Activated T-cell treated with anti-CD3 and anti-CD28 coated beads for 1 hour (primary cell): ENCODE measurements at regions not wholly inside any gene's neighbourhood (a gene's known extent, or its start where the extent isn't known, plus 50 kb on each side); places are given as distances from the start of the nearest gene placed in this dataset.

ENCODE experiments used
- DNase-seq: peaks from one replicate; pipeline ENCODE4 v3.0.0-alpha.2; 2020; ENCODE audit warnings: low read depth

DNA sequence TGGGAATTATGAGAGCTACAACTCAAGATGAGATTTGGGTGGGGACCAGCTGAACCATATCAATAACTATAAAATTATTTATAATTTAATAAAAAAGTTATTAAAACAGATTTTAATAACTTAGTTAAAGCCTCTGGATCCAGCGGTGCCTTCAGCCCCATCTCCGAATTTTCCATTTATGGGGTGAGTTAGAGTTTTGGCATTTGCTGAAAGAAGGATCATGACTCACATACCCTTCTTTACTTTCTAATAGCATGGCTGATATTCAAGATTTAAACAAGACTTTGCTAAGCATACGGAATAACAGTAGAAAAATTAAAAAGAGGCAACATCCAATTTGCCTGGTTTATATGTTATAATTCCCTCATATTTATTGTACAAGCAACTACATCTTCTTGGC is 94.5 kb downstream of the RDH14 start:
- no peak for DNase-seq

- DNase-seq = no peak
Observed at GRCh38 chr2:18464913-18465312, 95.5 kb downstream of the RDH14 start.

DNA sequence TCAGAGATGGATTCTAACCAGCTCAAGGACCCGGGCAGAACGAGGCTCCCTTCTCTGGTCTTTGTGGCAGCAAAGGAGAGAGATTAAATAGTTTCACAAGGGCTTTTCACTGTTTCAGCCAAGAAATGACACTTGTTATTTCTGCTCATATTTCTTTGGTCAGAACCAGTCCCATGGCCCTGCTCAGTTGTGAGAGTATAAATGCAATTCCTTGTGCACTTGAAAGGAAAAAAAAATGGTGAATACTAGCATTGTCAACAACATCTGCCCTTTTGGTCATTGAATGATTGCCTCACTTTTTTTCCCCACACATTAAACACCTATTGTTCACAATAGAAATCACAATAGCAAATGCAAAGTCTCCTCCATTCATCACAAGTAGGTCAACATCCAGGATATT is 104.4 kb downstream of the RDH14 start:
- no peak for DNase-seq

DNA sequence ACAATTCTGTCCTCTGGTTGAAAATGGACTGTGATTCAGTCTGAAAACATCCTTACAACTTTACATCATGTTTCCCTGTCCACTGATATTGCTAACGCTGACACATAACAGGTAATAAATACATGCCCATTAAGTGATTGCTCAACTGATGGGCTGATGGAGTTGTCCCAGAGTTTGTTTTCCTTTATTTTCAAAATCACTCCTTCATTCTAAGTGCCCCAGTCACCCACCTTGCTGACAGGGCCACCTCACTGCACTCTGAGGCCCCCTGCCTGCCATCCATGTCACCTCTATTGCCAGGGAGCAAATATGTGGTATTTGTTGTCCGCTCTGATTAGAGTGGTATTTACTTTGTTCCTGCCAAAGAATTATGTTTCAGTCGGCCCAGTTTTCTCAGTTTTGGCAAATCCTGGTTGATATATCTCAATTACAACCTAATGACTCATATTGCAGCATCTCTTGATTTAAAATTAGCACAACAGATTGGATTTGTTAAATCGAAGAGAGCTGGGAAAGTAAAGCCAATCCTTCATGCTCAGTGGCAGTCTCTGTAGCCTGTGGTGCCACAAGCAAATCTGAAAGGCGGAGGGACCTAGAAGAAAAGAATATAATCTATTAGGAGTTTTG is 105.1 kb downstream of the RDH14 start:
- DNase-seq = no peak

DNA sequence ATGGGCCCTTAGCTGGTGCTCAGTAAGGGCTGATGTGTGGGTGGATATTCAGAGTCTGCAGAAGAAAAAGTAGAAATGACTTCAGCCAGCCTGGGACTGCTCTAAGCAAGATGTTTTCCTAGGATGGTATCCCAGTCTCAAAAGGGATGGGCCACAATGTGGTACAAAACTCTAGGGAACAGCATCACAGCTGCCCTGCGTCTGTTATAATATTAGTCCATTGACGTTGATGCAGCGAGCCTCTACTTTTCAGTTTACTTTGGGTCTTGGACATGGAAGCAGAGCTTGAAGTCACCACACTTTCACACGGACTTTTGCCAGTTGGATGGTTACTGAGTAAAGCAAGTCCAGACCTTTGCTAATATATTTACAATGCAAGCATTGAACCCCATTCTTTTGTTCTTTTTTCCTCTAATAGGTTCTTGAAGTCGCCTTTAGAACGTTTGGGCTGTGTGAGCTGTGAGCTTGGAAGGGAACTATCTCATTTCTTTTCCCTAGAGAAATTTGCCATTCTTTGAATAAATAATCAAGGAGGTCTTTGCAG is 105.7 kb downstream of the RDH14 start:
- DNase-seq = no peak

- DNase-seq = no peak
Observed at GRCh38 chr2:18446715-18447114, 113.7 kb downstream of the RDH14 start.

- DNase-seq = no peak
Observed at GRCh38 chr2:18445433-18446320, 114.8 kb downstream of the RDH14 start.

GRCh38 chr2:18444806-18445205 is 115.6 kb downstream of the RDH14 start:
- no peak for DNase-seq

DNA sequence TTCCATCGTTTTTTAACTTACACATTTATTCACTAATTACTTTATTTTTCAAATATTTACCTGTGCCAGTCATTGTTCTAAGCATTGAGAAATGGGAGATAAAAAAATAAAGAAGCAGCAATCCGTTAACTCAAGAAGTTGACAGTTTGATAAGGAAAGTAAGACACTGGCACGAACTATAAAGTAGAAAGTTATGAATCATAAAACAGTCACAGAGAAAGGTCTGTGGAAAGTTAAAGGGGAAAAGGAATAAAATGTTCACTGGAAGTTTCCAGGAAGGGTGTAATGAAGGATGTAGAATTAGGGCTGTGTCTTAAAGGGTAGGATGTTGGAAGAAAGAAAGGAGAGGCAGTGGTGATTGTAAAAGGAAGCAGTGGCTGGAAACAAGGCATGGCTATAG is 118.9 kb downstream of the RDH14 start:
- DNase-seq = no peak

- no peak for DNase-seq
Observed at GRCh38 chr2:18440777-18441176, 119.7 kb downstream of the RDH14 start.

DNA sequence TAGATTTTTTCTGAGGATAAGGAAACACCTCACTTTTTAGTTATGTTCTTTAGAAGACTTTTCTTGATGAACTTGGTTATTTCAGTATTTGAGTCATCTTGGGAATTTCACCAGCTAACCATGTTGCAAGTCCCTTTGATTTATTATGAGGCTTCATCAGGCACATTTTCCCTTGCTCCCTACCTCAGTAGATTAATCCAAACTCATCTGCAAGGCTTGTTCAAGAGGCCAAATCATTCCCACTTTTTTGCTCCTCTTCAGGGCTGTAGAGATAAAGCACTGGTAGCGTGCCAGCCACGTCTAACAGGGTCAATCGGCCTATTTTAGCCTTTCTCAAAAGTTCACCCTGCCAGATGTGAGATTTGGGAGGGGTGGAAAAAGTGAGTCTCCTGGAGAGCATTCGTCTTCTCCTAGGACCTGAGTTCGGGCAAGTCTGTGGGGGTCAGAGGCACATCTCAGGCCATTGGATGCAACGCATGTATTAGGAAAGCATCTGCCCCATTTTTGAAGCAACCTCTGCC is 120.3 kb downstream of the RDH14 start:
- DNase-seq = no peak

DNA sequence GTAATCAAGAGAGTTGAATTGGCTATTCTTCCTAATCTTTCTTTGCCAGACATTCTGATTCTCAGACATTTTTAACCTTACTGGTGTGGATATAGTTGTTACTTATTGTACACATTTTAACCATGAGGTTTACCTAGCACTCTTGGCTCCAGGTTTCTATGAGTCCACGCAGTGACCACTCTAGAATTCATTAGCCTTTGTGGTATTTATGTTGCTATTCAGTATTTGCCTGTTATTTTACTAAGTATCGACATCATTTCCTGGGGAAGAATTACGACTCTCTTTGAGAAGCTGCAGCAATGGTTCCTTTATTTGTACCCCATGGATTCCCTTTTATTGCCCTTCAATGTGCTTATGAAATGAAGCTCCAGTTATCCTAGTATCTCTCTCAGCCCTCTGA is 120.7 kb downstream of the RDH14 start:
- no peak for DNase-seq

- no peak for DNase-seq
Observed at GRCh38 chr2:18437909-18438308, 122.5 kb downstream of the RDH14 start.

DNA sequence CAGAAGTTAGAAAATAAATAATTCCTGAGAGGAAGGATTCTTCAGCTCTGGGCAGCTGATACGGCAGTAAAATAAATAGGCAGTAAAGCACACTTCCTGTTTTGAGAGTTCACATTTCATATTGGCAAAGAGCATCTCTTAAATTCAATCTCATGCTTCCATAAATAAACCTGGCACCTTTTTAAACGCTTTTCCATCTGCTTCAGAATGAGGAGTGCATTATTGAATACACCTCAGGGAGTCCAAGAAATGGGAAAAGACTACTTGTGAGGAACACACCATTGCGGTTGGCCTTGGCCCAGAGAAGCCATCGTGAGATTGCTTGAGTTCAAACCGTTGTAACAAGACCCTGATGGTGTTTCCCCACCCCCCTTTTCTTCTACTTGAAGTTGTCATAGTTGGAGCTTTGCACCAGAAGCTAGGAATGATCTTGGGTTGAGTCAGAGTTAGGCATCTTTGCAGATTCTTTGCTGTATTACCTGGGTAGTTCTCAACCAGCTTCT is 123.9 kb downstream of the RDH14 start:
- no peak for DNase-seq

GRCh38 chr2:18435426-18436037 is 124.9 kb downstream of the RDH14 start:
- DNase-seq = no peak

GRCh38 chr2:18433872-18434271 is 126.6 kb downstream of the RDH14 start:
- no peak for DNase-seq

GRCh38 chr2:18432999-18433398 is 127.5 kb downstream of the RDH14 start:
- no peak for DNase-seq

GRCh38 chr2:18430996-18431748 is 129.3 kb downstream of the RDH14 start:
- DNase-seq = no peak

GRCh38 chr2:18428516-18428915 is 131.9 kb downstream of the RDH14 start:
- DNase-seq = no peak

- no peak for DNase-seq
Observed at GRCh38 chr2:18427762-18428161, 132.7 kb downstream of the RDH14 start.

GRCh38 chr2:18426174-18426573 is 134.3 kb downstream of the RDH14 start:
- no peak for DNase-seq

DNA sequence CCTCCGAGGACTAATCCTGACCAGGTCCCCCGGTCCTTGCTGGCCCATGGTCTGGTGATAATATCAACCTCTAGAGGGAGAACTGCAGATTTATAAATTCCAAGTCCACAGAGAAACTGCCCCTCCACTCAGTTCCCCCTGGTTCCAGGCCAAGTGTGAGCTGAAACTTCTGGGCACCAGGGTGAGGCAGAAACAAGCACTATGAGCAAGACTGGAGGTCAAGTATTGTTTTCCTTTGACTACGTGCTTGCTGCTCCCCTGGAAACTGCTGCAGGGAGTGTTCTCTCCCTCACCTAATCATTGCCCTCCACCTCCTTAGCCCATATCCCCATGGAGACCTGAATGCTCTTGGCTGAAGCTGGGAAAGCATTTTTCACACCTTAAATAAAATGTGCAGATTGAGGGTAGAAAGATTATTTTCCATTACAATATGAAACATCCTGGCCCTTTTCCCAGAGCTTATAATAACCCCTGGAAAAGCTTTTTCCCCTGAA is 135.2 kb downstream of the RDH14 start:
- no peak for DNase-seq
